Astrocyte (in vitro differentiated cells and primary cell): ENCODE measurements at regions not wholly inside any gene's neighbourhood (a gene's known extent, or its start where the extent isn't known, plus 50 kb on each side); places are given as distances from the start of the nearest gene placed in this dataset.

ENCODE experiments used
- CTCF ChIP-seq: IDR thresholded peaks from 2 replicates; pipeline ENCODE4 v1.5.1; 2011; ENCODE audit warnings: low read depth, mild to moderate bottlenecking, inconsistent platforms, low read length, moderate library complexity; ENCODE audit not compliant: insufficient read depth
- EZH2 ChIP-seq: IDR thresholded peaks from 2 replicates; pipeline ENCODE4 v1.6.1; 2012; ENCODE audit warnings: mild to moderate bottlenecking, low read length, inconsistent platforms; ENCODE audit not compliant: insufficient read depth

- TF ChIP-seq CTCF (no peak), EZH2 (no peak)
These were observed 238.2 kb upstream of the NEBL start for GRCh38 chr10:21135023-21135931.
